ENCODE measurements at regions not wholly inside any gene's neighbourhood (a gene's known extent, or its start where the extent isn't known, plus 50 kb on each side); places are given as distances from the start of the nearest gene placed in this dataset.

DNA sequence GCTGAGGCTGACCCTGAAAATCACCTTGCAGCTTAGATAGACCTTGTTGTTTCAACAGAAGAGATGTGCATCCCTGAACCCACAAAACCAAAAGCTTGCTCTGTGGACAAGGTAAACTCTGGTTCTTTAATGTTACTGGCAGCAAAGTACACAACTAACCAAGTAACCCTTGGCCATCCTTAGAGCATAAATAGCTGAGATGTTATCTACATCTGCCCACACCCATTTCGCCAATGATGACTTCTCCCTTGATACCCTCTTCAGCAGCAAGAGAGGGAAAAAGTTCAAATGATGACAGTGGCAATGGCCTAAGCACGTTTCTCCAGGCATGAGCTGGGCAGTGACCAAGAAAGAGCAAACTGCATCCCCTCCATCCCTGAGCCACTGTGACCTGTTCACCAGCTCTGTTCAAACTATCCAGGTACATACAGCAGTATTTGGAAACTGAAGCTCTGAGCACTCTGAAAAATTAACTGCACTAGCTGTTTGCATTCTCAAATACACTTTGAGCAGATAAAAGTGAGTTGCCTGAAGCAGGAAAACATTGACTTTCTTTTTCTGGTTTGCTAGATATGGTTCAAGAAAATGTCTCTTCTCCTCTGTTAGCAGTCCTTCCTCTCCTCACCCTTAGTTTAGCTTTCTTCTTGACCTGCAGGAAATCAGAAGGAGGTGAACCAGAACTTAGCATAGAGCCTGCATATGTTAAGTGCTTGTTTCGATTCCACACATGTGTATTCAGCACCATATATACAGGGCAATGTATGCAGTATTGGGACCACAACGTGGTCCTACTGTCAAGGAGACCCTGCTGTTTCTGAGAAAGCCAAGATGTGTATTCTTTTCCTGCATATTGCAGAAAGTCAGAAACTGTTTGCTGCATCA, 231.7 kb downstream of the FOXO1 start:
- no peak overlapping the region for H3K4me3 ChIP-seq (ENCODE audit: low read depth, low read length)

DNA sequence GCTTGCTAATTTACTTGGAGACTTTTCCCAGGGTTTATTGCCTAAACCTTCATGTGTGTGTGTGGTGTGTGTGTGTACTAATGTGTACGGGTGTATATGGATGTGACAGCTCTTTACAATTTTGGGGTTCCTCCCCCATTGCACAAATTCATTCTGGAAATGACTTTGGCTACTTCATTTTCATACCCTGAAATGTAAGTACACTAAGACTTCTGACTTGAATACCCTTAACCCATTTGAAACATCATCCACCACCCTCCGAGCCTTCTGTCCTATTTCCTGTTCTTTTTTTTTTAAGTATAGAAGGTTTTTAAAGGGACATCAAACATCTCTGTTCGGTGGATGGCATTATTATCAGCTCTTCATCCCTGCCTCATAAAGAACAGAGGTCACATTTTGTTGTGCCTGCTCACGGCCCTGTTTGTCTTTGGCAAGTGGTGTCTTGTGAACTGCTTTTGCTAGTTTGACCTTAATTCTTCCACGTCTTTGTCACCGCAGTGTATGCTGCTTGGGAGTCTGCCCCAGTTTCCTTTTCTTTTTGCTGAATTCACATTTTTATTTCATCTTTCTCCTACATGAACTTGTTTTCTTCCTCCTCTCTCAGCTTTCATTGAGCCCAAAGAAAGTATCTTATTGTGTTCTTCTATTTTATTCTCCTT, 228.3 kb downstream of the FOXO1 start:
- no peak overlapping the region for H3K4me3 ChIP-seq (ENCODE audit: low read depth, low read length)

DNA sequence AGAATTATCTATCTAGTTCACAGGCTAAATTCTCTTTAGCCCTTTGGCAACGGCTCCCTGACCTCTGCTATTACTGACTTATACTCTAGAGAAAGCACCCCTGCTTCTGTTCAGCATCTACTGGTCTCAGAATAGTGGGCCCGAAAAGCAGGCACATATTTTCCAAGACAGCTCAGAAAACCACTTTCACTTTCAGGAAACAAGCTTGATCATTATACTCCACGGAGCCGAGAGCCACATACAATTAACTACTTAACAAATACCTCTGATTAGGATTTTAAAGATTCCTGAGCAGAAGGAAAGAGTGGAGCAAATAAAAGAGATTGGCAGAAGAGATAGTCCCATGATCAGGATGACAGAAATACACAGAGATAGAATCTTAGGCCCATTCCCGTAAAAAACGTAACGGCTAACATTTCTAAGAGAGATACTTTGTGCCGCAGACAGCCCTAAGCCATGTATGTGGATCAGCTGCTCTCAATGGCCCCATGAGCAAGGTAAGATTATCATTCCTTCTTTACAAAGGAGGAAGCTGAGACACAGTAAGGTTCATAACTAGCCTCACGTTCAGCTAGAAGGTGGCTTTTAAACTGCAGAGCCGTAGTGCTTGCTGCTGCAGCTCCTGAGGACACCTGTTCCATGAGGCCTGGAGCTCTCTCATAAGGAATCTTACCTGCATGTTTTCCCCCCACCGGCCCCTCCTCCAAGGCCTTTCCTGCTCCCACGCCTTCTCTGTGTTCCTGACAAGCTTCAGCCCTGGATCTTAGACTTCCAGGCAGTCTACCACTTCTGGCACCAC, 227.2 kb downstream of the FOXO1 start:
- H3K4me3 ChIP-seq (ENCODE audit: low read depth, low read length), result no peak overlapping the region

DNA sequence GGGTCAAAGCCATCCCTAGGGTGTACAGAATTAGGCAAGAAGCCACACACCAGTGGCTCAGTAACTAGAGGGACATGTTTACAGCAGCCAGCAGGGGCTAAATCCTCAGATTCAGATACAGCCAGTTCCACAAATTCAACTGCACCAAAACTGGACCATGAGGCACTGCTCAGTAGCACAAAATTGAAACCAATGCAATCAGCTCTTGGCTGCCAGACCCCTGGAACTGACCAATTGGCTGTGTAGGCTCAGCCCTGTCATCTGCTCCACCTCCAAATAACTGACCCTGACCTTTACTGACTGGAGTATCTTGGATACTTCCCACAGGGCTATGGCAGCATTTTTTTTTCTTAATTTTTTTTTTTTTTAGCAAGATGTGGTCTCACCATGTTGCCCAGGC, 226.5 kb downstream of the FOXO1 start:
- H3K4me3 ChIP-seq (ENCODE audit: low read depth, low read length), result no peak overlapping the region

DNA sequence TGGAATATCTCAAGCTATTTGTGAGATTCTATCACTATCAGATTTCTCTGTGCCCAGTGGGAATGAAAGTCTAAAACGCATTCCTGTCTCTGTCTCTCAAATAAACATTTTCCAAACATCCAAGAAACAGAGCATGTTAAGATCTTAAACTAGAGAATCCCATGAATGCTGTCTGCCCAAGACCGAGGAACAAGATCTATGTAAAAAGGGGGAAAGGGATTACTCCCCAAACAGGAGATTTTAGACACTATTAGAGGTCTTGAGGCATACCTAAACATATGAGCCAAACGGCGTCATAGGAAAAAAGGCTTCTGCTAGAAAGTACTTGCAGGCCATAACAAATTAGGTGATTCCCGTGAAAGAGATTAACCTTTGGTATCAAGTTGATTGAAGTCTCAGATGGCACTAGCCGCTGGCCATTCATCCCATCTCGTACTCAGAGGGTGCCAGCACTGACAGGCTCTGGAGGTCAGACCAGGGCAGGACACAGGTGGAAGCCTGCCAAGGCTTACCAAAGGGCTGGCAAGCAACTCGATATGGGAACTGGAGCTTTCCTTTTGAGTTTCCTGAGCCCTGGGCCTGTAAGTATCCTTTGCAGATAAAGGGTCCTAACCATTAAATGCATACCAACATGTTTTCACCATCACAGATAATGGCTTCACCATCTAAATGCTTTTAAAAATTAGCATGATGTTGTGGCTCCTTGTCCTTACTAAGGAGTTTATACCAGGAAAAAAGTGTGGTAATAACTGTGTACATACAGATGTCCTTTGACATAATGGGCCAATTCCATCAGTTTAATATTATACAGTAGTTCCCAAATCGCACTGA, 225.2 kb downstream of the FOXO1 start:
- no peak overlapping the region for H3K4me3 ChIP-seq (ENCODE audit: low read depth, low read length)

DNA sequence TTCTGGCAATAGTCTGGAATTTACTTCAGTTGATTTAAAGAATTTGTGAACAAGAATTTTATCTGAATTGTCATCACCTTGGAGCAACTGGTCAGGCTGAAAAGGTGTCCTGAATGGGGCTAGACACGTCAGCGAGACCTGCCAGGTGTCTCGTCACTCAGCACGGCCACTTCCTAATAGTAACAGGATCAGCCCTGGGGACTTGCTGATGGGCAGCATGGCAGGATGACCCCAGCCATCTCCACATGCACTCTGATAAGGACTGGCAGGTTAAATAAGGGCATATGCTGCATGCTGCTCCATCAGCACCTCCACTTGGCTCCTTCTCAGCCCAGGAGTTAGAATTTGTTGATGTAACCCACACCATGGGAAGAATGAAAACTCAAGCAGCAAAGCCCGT, 224.2 kb downstream of the FOXO1 start:
- H3K4me3 ChIP-seq (ENCODE audit: low read depth, low read length), result no peak overlapping the region

DNA sequence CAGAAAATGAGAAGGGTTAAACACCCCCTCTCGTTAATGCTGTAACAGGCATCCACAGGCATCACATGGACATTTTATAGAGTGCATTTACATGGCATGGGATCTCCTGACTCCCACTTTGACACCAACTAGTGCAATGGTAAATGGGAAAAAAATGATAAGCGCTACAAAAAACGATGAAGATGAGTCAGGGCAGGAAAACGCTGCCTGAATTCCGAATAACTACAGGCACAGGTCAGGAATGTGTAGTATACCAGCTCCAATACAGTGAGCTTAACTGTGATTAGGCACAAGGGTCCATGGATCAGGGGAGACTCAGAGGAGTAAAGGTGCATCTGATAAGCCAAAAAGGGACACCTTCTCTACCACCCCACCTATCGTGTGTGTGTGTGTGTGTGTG, 223.6 kb downstream of the FOXO1 start:
- no peak overlapping the region for H3K4me3 ChIP-seq (ENCODE audit: low read depth, low read length)

DNA sequence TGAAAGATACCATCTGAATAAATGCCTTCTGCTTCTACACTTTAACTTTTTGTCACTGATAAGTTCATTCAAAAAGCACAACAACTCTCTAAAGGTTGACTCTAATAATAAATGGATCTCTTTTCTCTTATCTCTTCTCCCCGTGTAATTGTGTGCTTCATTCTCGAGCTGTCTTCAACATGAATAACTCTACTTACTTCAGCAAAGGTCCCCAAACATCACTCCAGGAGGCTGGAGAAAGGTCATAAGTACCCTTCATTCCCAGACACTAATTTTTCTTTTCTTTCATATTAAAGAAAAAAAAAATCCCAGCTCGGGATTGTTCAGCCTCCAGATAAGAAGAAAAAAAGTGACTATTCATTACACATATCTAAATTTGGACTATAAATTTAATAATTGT, 222.2 kb downstream of the FOXO1 start:
- no peak overlapping the region for H3K4me3 ChIP-seq (ENCODE audit: low read depth, low read length)

DNA sequence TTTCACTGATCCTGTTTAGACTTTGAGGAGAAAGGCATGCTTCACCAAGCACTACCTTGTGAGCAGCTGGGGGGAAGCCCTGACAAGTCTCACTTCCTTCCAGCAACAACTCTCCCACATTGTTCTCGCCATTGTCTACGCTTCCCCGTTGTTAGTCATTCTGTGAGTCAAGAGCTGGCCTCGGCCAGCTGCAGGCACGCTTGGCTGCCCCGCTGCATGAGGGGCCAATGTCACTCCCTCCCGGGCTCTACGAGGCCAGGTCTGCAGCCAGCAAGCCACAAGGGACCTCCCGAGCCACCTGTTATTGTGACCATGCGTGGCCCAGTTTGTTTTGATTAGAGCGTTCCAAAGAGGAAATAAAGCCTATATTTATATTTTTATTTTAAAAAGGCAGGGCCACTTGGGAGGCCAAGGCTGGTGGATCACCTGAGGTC, 220.9 kb downstream of the FOXO1 start:
- no peak overlapping the region for H3K4me3 ChIP-seq (ENCODE audit: low read depth, low read length)

DNA sequence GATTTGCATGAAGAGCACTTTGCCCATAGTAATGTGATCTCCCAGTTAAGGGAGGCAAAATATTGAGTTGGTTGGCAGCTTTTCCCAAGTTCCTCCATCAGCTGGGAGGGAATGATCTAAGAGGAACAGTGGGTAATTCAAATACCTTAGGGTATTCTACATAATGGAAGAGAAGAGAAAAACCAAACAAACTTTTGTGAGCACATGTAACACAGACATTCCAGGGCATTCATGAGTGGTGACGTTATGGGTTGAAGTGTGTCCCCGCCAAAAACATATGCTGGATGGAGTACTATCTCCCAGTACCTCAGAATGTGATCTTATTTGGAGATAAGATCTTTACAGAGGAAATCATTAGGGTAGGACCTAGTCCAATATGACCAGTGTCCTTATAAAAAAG, 220.1 kb downstream of the FOXO1 start:
- no peak overlapping the region for H3K4me3 ChIP-seq (ENCODE audit: low read depth, low read length)

DNA sequence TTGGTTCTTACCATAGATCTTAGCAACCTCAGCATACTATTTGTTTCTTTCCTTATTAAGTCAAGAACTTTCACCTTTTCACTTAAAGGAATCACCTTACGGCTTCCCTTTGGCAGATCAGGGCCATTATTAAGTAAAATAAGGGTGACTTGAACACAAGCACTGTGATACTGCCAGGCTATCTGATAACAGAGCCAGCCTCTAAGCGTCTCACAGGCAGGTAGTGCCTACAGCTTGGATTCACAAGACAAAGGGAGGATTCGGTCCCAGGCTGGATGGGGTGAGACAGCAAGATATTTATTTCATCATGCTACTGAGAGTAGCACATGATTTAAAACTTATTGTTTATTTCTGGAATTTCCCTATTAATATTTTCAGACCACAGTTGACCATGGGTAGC, 218.6 kb downstream of the FOXO1 start:
- no peak overlapping the region for H3K4me3 ChIP-seq (ENCODE audit: low read depth, low read length)

DNA sequence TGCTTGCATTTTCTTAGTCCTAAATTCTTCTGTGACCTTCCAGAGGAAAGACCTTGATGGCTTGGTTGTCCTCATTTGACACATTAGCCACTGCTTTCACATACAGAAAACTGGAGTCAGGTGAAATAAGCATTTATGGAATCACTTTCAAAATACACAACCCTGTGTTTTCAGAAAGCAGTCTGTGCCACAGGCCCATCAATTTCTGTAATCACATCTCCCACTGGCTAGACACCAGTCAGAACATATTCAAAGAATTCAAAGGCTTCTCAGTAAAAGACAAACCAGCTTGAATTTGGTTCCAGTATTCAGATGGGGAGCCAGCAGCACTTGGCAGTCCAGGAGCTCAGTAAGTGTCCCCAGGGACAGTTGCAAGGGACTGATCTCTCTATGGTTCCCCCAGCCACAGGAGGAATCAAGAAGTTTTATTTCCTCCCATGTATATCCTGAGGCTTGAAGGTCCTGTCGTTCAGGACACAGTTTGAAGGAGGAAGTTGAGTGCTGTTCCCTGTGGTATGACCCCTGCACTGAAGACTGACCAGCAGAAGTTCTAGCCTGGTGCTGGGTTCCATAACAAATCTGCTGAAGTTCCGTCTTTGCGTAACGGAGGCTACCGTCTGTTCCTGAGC, 214.3 kb downstream of the FOXO1 start:
- H3K4me3 ChIP-seq (ENCODE audit: low read depth, low read length), result no peak overlapping the region

DNA sequence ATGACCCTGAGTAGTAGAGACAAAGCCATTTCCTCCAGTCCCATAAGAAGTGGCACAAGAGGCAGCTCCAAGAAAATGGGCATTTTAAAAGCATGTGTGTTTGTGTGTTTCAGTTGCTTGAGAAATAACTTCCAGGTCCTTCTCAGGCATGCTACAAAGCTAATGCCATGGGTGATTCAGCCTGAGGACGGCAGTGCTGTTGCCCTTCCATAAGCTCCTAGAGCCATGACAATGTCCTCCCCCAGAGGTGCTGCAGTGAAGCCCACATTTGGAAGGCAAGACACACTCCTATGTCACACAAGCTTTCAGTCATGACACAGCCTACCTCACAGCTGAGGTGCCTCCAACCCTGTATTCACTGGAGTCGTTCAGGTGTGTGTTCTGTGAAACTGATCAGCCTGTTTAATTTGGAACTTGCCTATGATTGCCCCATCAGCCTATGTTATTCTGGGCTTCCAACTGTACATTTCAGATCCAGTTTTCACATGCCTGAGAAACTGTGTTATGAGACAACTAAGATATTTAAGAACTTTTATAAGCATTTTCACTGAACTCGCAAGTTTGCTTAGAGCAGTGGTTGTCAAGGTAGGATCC, 213.6 kb downstream of the FOXO1 start:
- H3K4me3 ChIP-seq (ENCODE audit: low read depth, low read length), result no peak overlapping the region

DNA sequence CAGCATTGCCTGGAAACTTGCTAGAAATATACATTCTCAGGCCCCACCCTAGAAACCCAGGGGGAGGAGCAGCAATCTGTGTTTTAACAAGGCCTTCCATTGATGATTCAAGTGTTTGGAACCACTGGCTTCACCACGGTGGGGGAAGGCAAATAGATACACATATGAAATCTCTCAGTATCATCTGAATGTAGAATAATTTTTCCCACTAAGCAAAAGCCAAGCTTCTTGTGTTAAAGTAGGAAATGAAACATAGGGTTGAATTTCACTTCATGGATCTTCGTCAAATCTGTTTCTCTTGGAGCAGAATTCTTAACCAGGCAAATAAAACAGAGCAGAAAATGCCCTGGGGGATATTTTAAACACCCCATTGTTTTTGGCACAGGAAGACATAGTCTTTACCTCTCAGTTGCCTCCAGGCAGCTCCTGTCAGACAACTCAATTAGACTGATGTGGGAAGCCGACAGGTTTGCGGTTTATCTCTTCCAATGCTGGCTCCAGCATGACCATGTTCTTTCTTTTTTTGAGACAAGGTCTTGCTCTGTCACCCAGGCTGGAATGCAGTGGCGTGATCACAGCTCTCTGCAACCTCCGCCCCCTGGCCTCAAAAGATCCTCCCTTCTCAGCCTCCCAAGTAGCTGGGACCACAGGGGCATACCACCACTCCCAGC, 213.0 kb downstream of the FOXO1 start:
- H3K4me3 ChIP-seq (ENCODE audit: low read depth, low read length), result no peak overlapping the region

DNA sequence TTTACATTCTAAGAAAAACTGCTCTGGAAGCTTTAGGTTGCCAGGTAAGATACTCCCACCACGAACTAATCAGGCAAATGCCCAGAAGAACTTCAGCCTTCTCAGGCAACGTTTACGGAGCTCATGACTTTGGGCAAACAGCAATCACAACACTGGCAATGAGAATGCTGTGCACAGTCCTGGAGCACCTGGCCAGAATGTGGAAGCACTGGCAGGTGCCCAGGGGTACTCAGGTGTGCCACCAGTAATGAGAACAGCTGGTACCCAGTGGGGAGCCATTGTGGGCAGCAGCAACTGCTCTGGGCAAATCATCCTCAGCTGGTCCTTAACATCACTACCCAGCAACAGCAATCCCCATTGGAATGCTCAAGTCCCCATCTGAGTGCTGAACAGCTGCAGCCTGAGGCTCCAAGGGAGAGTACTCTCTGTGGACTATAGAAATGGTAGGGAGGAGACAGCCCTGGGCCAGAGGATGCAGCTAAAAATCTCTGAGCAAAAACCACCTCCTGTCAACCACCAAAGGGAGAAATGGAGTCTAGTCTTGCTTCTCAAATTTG, 210.0 kb downstream of the FOXO1 start:
- no peak overlapping the region for H3K4me3 ChIP-seq (ENCODE audit: low read depth, low read length)

DNA sequence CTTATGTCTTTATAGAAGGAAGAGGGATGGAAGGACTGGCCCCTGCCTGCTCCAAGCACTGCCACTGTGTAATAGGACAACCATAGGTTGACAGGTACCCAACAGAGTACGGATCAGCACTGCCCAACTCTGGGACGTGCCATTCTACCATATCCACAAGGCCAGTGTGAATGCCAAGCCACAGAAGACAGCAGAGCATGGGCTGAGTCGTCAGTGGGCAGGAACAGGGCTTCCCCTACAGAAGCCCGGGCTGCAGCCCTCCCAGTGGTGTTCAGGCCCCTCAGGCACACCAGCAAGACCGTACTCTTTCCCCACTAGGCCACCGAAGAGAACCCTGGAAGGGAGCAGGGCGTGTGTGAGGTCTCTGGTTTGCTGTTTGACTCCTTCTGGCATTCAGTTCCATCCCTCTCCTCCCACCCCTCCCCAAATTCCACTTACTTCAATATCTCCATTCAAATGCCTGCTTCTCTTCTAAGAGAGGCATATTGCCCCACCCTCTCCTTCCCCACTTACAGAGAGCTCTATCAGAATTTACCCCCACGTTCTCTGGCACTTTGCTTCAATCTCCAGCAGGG, 209.4 kb downstream of the FOXO1 start:
- H3K4me3 ChIP-seq (ENCODE audit: low read depth, low read length), result no peak overlapping the region

DNA sequence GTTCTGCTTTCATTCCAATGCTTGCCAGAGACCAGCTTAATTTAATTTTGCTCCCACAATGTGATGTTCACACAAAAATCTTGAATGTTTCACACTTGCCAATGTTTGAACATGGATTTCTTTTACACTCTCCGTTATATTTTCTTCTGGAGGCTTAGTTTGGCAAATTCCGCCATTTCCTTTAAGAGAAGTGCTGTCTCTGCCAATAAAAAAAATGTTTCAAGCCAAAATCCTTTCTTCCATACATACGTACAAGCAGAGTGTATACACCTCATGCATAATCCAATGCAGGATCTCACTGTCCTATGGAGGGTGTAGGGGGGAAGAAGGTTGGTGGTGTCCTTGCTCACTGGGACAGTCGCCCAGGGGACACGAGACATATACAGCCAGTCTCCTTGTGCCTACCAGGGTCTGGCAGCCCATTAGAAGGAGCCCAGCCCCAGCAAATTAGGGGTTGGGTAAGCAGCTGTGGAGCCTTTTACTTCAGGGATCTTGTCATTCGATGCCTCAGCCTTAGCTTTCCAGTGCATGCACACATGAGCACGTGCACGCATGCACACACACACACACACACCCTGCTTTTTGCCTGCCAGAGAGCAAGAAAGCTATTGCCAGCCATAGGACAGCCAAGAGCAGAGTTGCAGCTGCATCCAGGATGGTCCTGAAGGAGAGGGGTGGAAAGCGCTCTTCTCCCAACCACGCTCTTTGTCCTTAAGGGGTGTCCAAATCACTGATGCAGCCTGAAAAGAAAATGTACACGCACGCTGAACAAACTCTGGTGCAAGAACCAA, 208.3 kb downstream of the FOXO1 start:
- no peak overlapping the region for H3K4me3 ChIP-seq (ENCODE audit: low read depth, low read length)

DNA sequence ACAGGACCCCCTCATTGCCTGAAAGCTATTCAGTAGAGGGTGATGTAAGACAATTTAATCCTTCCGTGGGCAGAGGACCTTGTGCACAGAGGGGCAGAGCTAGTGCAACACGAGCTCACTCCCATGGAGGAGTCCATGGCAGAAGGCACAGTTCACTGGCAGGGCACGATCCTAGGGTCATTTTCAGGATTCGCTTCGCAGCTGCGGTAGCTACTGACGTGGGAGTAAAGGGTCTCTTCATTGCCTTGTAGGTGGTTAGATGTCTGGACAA, 207.8 kb downstream of the FOXO1 start:
- no peak overlapping the region for H3K4me3 ChIP-seq (ENCODE audit: low read depth, low read length)

Data from iPS-11a (cell line).